ENCODE measurements at regions not wholly inside any gene's neighbourhood (a gene's known extent, or its start where the extent isn't known, plus 50 kb on each side); places are given as distances from the start of the nearest gene placed in this dataset.

DNA sequence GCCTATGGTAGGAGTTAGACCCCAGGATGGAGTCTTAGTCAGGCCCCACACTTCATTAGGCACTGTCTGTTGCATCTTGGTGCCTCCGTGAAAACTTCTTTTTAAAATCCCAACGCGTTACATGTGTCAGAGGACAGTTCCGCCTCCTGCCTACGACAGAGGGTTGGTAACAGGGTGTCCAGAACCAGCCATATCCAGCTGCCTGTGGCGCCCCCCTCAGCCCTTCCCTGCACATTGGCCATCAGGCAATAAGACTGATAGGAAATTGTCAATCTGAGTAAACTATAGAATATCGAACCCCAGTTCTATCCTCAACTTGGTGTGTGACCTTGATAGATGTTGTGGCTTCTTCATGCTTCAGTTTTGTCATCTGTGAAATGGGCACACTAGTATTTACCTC lies 108.6 kb upstream of the CSF3R start:
- intact Hi-C loops (cut with DNase I; ENCODE audit: low total_unique reads) = no loop called here
- TF ChIP-seq, protein P1, sequence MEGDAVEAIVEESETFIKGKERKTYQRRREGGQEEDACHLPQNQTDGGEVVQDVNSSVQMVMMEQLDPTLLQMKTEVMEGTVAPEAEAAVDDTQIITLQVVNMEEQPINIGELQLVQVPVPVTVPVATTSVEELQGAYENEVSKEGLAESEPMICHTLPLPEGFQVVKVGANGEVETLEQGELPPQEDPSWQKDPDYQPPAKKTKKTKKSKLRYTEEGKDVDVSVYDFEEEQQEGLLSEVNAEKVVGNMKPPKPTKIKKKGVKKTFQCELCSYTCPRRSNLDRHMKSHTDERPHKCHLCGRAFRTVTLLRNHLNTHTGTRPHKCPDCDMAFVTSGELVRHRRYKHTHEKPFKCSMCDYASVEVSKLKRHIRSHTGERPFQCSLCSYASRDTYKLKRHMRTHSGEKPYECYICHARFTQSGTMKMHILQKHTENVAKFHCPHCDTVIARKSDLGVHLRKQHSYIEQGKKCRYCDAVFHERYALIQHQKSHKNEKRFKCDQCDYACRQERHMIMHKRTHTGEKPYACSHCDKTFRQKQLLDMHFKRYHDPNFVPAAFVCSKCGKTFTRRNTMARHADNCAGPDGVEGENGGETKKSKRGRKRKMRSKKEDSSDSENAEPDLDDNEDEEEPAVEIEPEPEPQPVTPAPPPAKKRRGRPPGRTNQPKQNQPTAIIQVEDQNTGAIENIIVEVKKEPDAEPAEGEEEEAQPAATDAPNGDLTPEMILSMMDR (IDR thresholded peaks at IDR 0.05) = no peak
- TF ChIP-seq POLR2A (IDR thresholded peaks at IDR 0.05) (no peak), POLR2AphosphoS5 (IDR thresholded peaks at IDR 0.05) (no peak), EP300 (IDR thresholded peaks at IDR 0.05) (no peak)

DNA sequence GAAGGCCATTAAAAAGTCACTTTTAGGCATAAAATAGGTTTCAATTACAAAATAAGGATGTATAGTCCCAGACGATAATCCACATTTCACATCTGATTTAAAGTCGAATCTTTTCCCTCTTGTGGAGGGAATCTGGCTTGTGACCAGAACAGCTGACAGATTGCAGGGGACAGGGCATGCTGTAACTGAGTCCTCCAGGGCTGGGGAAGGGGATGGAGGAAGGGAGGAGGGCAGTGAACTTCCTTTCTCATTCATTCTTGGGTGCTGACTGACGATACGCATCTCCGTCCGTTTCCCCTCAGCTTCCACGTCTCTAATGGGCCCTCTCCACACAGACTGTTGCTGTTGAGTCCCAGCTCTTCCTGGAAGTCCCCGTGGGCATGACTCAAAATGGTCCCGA lies 108.1 kb upstream of the CSF3R start:
- TF ChIP-seq, protein P1 (IDR thresholded peaks at IDR 0.05) = no peak
- TF ChIP-seq POLR2A (IDR thresholded peaks at IDR 0.05) = no peak
- no peak for TF ChIP-seq POLR2AphosphoS5 (IDR thresholded peaks at IDR 0.05)
- TF ChIP-seq EP300 (IDR thresholded peaks at IDR 0.05) = no peak
- 21 to 37% (median 29%) methylated on average over 9 of the region's 9 CpGs for WGBS, 5 donors
- intact Hi-C loops (cut with DNase I; ENCODE audit: low total_unique reads) = no loop called here

More for the DNA sequence above, 108.6 kb upstream of the CSF3R start:
- no peak for DNase-seq
- H3K27me3 ChIP-seq = peaks cover 9 to 100% (median 51%) of the 10 kb centered on the region in 3 donors
- H3K4me3 ChIP-seq = no peak overlapping the region
- H3K9me3 ChIP-seq = no peaks in the 10 kb centered on the region
- H3K36me3 ChIP-seq = no peaks in the 10 kb centered on the region
- 41 to 71% (median 71%) methylated on average over 7 of the region's 7 CpGs for WGBS, 5 donors
- no peak overlapping the region for H3K27ac ChIP-seq
- no peaks in the 10 kb centered on the region for H3K4me1 ChIP-seq

DNA sequence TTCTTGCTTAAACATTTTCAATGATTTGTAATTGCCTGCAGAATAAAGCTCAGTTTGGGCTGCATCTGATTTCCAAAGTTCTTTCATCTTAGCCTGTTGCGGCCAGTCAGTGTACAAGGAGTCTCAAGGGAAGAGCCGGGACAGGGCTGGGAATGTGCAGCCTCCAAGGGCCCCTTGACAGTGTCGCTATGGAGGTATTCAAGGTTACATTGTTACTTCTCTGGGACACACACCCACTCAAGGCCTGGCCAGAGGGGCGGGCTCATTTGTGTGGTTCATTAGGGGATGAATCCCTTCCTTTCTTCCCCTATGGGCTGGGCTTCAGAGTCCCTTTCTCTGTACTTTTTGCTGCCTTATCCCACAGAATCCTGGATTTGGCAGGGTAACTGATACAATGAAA lies 107.6 kb upstream of the CSF3R start:
- intact Hi-C loops (cut with DNase I; ENCODE audit: low total_unique reads) = no loop called here
- H3K4me3 ChIP-seq = no peak overlapping the region
- no peak overlapping the region for H3K27ac ChIP-seq
- DNase-seq = no peak
- H3K36me3 ChIP-seq = no peaks in the 10 kb centered on the region
- TF ChIP-seq, protein P1 (IDR thresholded peaks at IDR 0.05) = no peak
- TF ChIP-seq POLR2AphosphoS5 (IDR thresholded peaks at IDR 0.05) = no peak
- TF ChIP-seq POLR2A (IDR thresholded peaks at IDR 0.05) = no peak
- TF ChIP-seq EP300 (IDR thresholded peaks at IDR 0.05) = no peak
- H3K27me3 ChIP-seq = peaks cover 9 to 100% (median 60%) of the 10 kb centered on the region in 3 donors
- no peaks in the 10 kb centered on the region for H3K9me3 ChIP-seq
- H3K4me1 ChIP-seq = no peaks in the 10 kb centered on the region
- 51 to 64% (median 63%) methylated on average over 4 of the region's 4 CpGs for WGBS, 5 donors

More for the DNA sequence above, 108.1 kb upstream of the CSF3R start:
- Histone ChIP-seq H3K9me3 (no peaks in the 10 kb centered on the region), H3K27me3 (peaks cover 9 to 100% (median 55%) of the 10 kb centered on the region in 3 donors), H3K4me1 (no peaks in the 10 kb centered on the region), H3K36me3 (no peaks in the 10 kb centered on the region), H3K27ac (no peak overlapping the region), H3K4me3 (no peak overlapping the region)
- DNase-seq = no peak

DNA sequence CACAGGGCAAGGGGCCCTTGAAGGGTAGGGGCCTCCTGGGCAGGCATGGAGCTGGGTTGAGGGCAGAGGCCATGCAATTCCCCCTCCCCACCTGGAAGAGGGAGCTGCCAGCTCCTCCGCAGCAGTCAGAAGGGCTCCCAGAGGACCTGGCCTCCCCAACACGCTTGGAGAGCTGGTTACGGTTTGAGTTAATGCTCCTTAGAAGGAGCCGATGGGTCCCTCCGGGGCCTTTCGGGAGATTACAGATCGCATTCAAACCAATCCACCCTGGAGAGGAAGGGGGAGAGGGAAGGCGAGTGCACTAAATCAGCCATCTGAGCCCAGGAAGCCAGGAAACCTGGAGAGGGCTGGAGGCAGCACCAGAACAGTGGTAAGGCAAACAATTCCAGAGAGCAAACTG lies 106.3 kb upstream of the CSF3R start:
- H3K27me3 ChIP-seq = peaks cover 9 to 100% (median 68%) of the 10 kb centered on the region in 3 donors
- WGBS, 5 donors = 36 to 61% (median 57%) methylated on average over 6 to 8 of the region's 8 CpGs
- no peaks in the 10 kb centered on the region for H3K9me3 ChIP-seq
- no peak overlapping the region for H3K27ac ChIP-seq
- intact Hi-C loops (cut with DNase I; ENCODE audit: low total_unique reads) = no loop called here
- no peaks in the 10 kb centered on the region for H3K36me3 ChIP-seq
- DNase-seq = no peak
- TF ChIP-seq EP300 (IDR thresholded peaks at IDR 0.05) (no peak), POLR2A (IDR thresholded peaks at IDR 0.05) (no peak), POLR2AphosphoS5 (IDR thresholded peaks at IDR 0.05) (no peak)
- TF ChIP-seq, protein P1 (IDR thresholded peaks at IDR 0.05) = no peak
- no peak overlapping the region for H3K4me3 ChIP-seq
- no peaks in the 10 kb centered on the region for H3K4me1 ChIP-seq
